Left lung (tissue), 4 donors: ENCODE measurements at regions not wholly inside any gene's neighbourhood (a gene's known extent, or its start where the extent isn't known, plus 50 kb on each side); places are given as distances from the start of the nearest gene placed in this dataset.

Experiments
- ATAC-seq: fragments of 200-7000 bp; cut with Tn5 transposase; one replicate; pipeline ENCODE4 v1.9.1; 2020; ENCODE audit warnings: moderate library complexity
- DNase-seq, 4 donors: peaks; one replicate each; pipeline ENCODE4 v3.0.0-alpha.2; 2013 to 2020
- H3K27ac ChIP-seq, 2 donors: fragments of 200-600 bp; sonication (generic) in 1 of 2; one replicate each; pipeline versions ENCODE4 v1.5.0 to v1.8.0; 2020 to 2021
- H3K27me3 ChIP-seq, 2 donors: fragments of 200-600 bp; sonication (generic) in 1 of 2; one replicate each; pipeline versions ENCODE4 v1.5.0 to v1.8.0; 2020 to 2021
- H3K36me3 ChIP-seq, 2 donors: fragments of 200-600 bp; sonication (generic) in 1 of 2; one replicate each; pipeline versions ENCODE4 v1.5.0 to v1.8.0; 2020 to 2021
- H3K4me1 ChIP-seq, 2 donors: fragments of 200-600 bp; one replicate each; pipeline ENCODE4 v1.8.0; 2021
- H3K4me3 ChIP-seq, 2 donors: fragments of 200-600 bp; sonication (generic) in 1 of 2; one replicate each; pipeline versions ENCODE4 v1.5.0 to v1.8.0; 2020 to 2021; ENCODE audit warnings: mild to moderate bottlenecking in 1 of 2
- H3K9me3 ChIP-seq, 2 donors: fragments of 200-600 bp; sonication (generic) in 1 of 2; one replicate each; pipeline versions ENCODE4 v1.5.0 to v1.8.0; 2020 to 2021
- CTCF ChIP-seq, 2 donors: fragments of 200-600 bp; sonication (generic) in 1 of 2; IDR thresholded peaks; one replicate each; pipeline versions ENCODE4 v1.5.0 to v1.8.0; 2021; ENCODE audit warnings: antibody characterized with exemption in 2 of 2
- intact Hi-C, 2 donors: fragments of 100-400 bp; cut with DNase I; formaldehyde crosslinking; loops; one replicate each; pipeline versions ENCODE4 v1.11.2 to v1.14.2; 2022
- donor health status: DM: no; HTN: yes; CAD: no.
- donor health status: DM: no; HTN: no; CAD: no.

GRCh38 chr11:23948851-23949250 is 548.0 kb upstream of the LUZP2 start:
- no peak overlapping the region for H3K4me3 ChIP-seq
- H3K36me3 ChIP-seq, result no peaks in the 10 kb centered on the region
- DNase-seq (no peak), ATAC-seq (no peak)
- no peaks in the 10 kb centered on the region for H3K4me1 ChIP-seq
- no peaks in the 10 kb centered on the region for H3K9me3 ChIP-seq
- intact Hi-C loops, result no loop called here
- TF ChIP-seq CTCF (IDR thresholded peaks at IDR 0.05), result no peak
- no peaks in the 10 kb centered on the region for H3K27me3 ChIP-seq
- H3K27ac ChIP-seq, result no peak overlapping the region

GRCh38 chr11:23953951-23954710 is 542.7 kb upstream of the LUZP2 start:
- H3K4me1 ChIP-seq, result no peaks in the 10 kb centered on the region
- H3K4me3 ChIP-seq, result no peak overlapping the region
- peak in 2 of 4 donors; percentile 38 to 53 for DNase-seq
- ATAC-seq, result no peak
- H3K27ac ChIP-seq, result no peak overlapping the region
- no peaks in the 10 kb centered on the region for H3K9me3 ChIP-seq
- H3K36me3 ChIP-seq, result no peaks in the 10 kb centered on the region
- intact Hi-C loops, result no loop called here
- H3K27me3 ChIP-seq, result no peaks in the 10 kb centered on the region
- no peak for TF ChIP-seq CTCF (IDR thresholded peaks at IDR 0.05)

DNA sequence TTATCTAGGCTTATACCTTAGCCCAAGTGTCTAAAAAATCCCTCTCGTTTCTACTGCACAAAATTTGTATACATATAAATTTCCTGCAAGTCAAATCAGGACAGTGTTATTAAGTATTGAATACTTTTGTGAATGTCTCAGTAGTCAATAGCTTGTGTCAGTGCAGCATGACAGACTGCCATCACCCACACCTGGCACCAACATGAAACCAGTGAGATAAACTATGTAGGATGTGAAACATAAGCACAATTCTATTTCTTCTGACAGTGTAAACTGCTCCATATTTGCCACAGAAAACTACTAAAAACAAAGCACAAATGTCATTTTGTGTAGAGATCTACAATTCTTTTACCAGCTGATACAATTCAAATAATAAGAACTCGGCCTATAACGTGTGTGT is 542.1 kb upstream of the LUZP2 start:
- intact Hi-C loops, result no loop called here
- H3K9me3 ChIP-seq, result no peaks in the 10 kb centered on the region
- no peaks in the 10 kb centered on the region for H3K27me3 ChIP-seq
- H3K36me3 ChIP-seq, result no peaks in the 10 kb centered on the region
- H3K4me3 ChIP-seq, result no peak overlapping the region
- no peak for TF ChIP-seq CTCF (IDR thresholded peaks at IDR 0.05)
- H3K4me1 ChIP-seq, result no peaks in the 10 kb centered on the region
- H3K27ac ChIP-seq, result no peak overlapping the region
- DNase-seq (peak in 1 of 4 donors; percentile 4), ATAC-seq (no peak)

DNA sequence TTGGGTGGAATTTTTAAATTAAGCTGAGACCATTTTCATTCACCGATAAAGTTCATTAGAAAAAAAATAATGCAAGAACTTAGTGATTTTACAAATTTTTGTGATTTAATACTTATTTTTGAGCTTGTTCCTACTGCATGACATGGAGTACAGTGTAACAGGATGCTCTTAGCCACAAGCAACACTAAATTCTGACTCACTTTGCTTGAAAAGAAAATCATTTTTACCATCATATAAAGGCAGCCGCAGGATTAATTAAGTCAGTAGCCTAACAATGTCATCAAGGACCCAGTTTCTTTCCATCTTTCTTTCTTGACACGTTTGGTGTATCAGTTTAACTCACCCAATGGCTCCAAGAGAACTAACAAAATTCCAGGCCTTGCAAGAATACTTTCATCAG is 540.3 kb upstream of the LUZP2 start:
- Histone ChIP-seq H3K9me3 (no peaks in the 10 kb centered on the region), H3K27me3 (no peaks in the 10 kb centered on the region), H3K27ac (no peak overlapping the region), H3K36me3 (no peaks in the 10 kb centered on the region), H3K4me3 (no peak overlapping the region), H3K4me1 (no peaks in the 10 kb centered on the region)
- ATAC-seq (no peak), DNase-seq (no peak)
- intact Hi-C loops, result no loop called here
- no peak for TF ChIP-seq CTCF (IDR thresholded peaks at IDR 0.05)

DNA sequence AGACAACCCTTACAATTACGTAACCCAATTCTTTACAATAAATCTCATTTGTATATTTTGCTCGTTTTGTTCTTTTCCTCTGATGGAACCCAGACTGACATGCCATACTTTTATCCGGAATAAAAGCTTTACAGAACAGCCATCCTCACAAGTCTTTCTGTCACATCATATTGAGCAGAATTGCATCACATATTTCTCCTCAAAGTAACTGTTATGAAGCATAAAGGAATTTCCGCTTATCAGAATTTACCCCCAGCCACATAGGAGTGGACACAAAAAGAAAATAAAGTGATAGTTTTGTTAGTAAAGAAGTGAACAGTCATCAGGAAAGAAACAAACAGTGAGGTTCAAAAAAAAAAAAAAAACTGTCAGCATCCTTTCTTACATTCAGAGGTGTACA is 539.5 kb upstream of the LUZP2 start:
- Histone ChIP-seq H3K4me1 (no peaks in the 10 kb centered on the region), H3K27me3 (no peaks in the 10 kb centered on the region), H3K36me3 (no peaks in the 10 kb centered on the region), H3K9me3 (no peaks in the 10 kb centered on the region), H3K4me3 (no peak overlapping the region), H3K27ac (no peak overlapping the region)
- no peak for TF ChIP-seq CTCF (IDR thresholded peaks at IDR 0.05)
- no peak for DNase-seq
- intact Hi-C loops, result no loop called here
- no peak for ATAC-seq
